GM13976 (cell line): ENCODE measurements at regions not wholly inside any gene's neighbourhood (a gene's known extent, or its start where the extent isn't known, plus 50 kb on each side); places are given as distances from the start of the nearest gene placed in this dataset.

Experiments
- DNase-seq: peaks from one replicate; pipeline ENCODE4 v3.0.0; 2012; ENCODE audit warnings: low spot score
- in situ Hi-C: fragments of 300-500 bp; cut with MboI; formaldehyde crosslinking; loops from one replicate; pipeline ENCODE4 v1.12.0; 2022; ENCODE audit warnings: low sequenced_read_pairs, mixed read lengths, inconsistent platforms; ENCODE audit not compliant: unreplicated experiment
- TF ChIP-seq, protein P1 (sequence below): IDR thresholded peaks from 2 replicates; pipeline ENCODE4 v1.5.1; 2012; ENCODE audit warnings: borderline replicate concordance, mild to moderate bottlenecking; ENCODE audit not compliant: insufficient read depth; ENCODE audit errors: extremely low read depth, missing control alignments, control extremely low read depth

GRCh38 chr2:6475155-6475940 lies 390.4 kb downstream of the CMPK2 start:
- TF ChIP-seq, protein P1, sequence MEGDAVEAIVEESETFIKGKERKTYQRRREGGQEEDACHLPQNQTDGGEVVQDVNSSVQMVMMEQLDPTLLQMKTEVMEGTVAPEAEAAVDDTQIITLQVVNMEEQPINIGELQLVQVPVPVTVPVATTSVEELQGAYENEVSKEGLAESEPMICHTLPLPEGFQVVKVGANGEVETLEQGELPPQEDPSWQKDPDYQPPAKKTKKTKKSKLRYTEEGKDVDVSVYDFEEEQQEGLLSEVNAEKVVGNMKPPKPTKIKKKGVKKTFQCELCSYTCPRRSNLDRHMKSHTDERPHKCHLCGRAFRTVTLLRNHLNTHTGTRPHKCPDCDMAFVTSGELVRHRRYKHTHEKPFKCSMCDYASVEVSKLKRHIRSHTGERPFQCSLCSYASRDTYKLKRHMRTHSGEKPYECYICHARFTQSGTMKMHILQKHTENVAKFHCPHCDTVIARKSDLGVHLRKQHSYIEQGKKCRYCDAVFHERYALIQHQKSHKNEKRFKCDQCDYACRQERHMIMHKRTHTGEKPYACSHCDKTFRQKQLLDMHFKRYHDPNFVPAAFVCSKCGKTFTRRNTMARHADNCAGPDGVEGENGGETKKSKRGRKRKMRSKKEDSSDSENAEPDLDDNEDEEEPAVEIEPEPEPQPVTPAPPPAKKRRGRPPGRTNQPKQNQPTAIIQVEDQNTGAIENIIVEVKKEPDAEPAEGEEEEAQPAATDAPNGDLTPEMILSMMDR: no peak
- no peak for DNase-seq

DNA sequence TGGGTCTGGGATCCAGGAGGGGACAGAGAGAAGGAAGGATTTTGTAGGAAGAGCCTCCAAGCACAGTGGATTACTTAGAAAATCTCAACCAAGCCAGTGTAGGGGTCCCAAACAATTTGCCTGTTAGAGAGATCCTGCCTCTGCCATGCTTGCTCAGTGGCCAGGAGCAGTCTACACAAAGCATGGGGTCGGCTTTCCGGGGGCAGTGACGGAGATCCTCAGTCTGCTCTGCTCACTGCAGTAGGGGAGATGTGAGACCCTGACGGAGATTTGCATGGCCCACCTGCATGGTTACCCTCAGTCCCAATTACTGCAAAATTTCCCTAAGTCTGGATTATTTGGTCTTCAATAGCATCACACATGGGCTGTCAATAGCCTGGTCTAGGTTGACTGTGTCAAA lies 385.2 kb downstream of the CMPK2 start:
- DNase-seq: no peak
- TF ChIP-seq, protein P1: no peak
- in situ Hi-C loops: no loop called here

More at GRCh38 chr2:6475155-6475940, 390.4 kb downstream of the CMPK2 start:
- in situ Hi-C loops: no loop called here

DNA sequence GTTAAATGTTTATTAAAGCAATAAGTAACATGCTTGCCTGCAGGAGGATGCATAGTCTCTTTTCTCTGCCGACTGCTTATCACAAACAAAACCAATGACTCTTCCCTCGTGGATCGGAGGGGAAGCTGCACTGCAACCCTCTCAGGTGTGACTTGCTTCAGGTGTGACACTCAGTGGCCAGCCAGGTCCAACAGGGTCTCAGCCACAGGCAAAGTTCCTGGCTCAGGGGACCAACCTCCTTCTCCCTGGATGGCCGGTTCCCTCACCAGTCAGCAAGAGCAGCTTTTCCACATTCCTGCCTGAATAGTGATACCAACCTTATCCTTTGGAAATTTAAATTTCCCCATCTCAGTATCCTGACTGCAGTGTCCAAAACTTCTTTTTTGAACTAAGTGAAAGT lies 383.5 kb downstream of the CMPK2 start:
- TF ChIP-seq, protein P1: no peak
- no peak for DNase-seq
- in situ Hi-C loops: no loop called here

GRCh38 chr2:6487765-6488164 lies 377.9 kb downstream of the CMPK2 start:
- in situ Hi-C loops: no loop called here
- DNase-seq: no peak
- TF ChIP-seq, protein P1: no peak

GRCh38 chr2:6492573-6492972 lies 373.1 kb downstream of the CMPK2 start:
- in situ Hi-C loops: no loop called here

GRCh38 chr2:6493266-6493665 lies 372.4 kb downstream of the CMPK2 start:
- in situ Hi-C loops: no loop called here
- TF ChIP-seq, protein P1: no peak
- DNase-seq: no peak

More at GRCh38 chr2:6492573-6492972, 373.1 kb downstream of the CMPK2 start:
- TF ChIP-seq, protein P1: no peak
- DNase-seq: no peak
